GM19468 (cell line): ENCODE measurements at regions not wholly inside any gene's neighbourhood (a gene's known extent, or its start where the extent isn't known, plus 50 kb on each side); places are given as distances from the start of the nearest gene placed in this dataset.

Source experiments
- ATAC-seq: cut with Tn5 transposase; IDR thresholded peaks from one replicate; pipeline ENCODE4 v1.9.1; 2021; ENCODE audit warnings: mild to moderate bottlenecking, moderate library complexity, moderate number of reproducible peaks; ENCODE audit not compliant: unreplicated experiment; ENCODE audit errors: extremely low read depth

- ATAC-seq, result no peak
Observed at GRCh38 chr4:13261486-13262257, 222.5 kb downstream of the RAB28 start.

DNA sequence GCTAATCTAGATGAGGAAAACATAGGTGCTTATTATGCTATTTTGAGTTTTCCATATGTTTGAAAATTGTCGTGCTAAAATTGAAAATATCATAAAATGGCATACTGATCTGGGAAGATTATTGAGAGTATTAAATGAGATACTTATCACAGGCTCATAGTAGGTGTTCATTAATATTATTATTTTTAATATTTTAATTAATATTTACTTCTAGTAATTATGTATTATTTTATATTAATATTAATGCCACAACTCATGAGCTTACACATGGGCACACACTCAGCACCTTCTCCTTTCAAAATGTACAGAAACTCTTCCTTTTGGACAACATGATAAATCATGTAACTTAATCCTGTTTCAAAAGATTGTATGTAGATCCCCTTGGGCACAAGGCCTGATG is 223.6 kb downstream of the RAB28 start:
- no peak for ATAC-seq

GRCh38 chr4:13250263-13250662 is 233.9 kb downstream of the RAB28 start:
- ATAC-seq, result no peak

- no peak for ATAC-seq
Observed at GRCh38 chr4:13248621-13249298, 235.4 kb downstream of the RAB28 start.

DNA sequence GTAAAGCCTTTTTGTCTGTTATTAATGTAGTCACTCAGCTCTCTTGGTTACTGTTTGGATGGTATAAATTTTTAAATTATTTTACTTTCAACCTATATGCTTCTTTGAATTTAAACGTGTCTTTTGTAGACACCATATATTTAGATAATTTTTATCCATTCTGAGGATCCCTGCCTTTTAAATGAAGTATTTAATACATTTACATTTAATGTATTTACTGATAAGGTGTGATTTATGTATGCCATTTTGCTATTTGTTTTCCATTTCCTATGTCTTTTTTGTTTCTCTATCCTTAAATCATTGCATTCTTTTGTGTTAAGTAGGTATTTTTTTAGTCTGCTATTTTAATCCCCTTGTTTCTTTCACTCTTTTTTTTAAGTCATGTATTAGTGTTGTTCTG is 238.0 kb downstream of the RAB28 start:
- no peak for ATAC-seq

- ATAC-seq, result no peak
Observed at GRCh38 chr4:13244444-13244843, 239.7 kb downstream of the RAB28 start.

DNA sequence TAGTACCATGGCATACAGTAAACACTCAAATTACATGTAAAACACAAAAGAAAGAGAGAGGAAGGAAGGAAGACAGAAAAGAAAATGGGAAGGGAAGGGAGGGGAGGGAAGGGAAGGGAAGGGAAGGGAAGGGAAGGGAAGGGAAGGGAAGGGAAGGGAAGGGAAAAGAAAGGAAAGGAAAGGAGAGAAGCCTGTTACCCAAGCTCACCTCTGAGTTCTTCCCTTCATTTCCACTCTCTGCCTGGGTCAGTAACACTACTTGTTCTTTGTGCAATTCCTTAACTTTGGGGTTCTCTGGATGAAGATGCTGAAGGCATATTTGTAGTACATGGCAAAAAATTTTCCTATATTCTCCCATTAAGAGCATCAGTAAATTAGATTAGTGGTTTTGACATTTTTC is 241.0 kb downstream of the RAB28 start:
- no peak for ATAC-seq

DNA sequence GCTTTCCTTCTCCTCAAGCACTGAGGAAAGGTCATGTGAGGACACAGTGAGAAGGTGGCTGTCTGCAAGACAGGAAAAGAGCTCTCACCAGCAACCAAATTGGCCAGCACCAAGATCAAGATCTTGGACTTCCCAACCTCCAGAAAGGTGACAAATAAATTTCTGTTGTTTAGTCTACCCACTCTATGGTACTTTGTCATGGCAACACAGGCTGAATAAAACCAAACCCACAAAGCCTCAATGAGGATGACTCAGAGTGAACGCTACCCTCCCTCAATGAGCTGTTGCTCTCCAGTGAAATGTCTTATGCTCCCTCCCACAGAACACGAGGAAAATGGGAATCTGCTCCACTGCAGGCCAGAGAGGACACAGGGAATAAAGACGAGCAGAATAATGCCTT is 244.1 kb downstream of the RAB28 start:
- no peak for ATAC-seq

DNA sequence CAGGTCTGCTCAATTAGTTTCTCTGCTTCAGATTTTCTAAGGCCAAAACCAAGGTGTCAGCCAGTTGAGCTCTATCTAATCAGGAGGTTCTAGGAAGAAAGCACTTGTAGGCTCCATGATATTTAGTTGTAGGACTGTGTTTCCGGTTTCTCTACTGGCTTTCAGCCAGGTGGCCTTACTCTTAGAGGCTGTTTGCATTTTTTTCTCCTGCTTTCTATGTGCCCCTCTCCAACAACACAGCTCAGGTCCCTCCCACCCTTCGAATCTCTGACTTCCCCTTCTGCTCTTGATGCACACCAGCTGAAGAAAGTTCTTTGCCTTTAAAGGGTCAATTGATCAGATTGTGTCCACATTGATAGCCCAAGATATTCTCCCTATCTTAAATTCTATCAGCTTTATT is 245.2 kb downstream of the RAB28 start:
- ATAC-seq, result no peak

DNA sequence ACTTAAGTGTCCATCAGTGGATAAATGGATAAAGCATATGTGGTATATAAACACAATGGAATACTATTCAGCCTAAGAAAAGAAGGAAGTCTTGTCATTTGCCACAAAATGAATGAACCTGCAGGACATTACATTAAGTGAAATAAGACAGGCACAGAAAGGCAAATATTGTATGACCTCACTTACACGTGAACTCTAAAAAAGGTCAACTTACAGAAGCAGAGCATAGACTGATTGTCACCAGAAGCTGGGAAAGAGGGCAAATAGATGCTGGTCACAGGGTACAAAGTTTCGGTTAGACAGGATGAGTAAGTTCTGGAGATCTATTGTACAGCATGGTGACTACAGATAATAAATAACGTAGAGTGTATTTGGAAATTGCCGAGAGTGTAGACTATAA is 247.7 kb downstream of the RAB28 start:
- ATAC-seq, result no peak

DNA sequence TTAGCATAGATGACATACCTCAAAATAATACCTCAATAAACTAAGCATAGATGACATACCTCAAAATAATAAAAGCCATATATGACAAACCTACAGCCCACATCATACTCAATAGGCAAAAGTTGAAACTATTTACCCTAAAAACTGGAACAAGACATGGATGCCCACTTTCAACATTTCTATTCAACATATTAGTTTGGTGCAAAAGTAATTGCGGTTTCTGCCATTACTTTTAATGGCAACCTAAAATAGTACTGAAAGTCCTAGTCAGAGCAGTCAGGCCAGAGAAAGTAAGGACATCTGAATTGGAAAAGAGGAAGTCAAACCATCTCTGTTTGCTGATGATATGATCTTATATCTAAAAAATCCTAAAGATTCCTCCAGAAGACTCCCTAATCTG is 250.4 kb downstream of the RAB28 start:
- ATAC-seq, result no peak

DNA sequence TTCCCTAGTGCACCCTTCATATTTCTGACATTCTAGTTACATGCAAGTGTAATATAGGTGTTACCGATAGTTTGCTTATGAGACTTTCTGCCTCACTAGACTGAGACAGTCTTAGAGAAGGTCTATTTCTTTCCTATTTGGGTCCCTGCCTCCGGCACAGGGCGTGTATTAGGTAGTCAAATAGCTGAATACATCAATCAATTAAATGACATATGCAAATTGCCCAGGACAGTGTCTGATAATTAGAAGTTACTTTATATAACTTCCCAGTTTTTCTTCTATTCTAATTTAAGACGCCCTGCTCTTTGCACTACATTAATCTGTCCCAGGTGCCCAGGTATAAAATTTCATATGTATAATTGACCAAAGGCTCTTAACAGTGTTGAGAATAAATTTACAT is 264.2 kb downstream of the RAB28 start:
- ATAC-seq, result no peak

- no peak for ATAC-seq
Observed at GRCh38 chr4:13218326-13218958, 265.7 kb downstream of the RAB28 start.

- ATAC-seq, result no peak
Observed at GRCh38 chr4:13215560-13215959, 268.6 kb downstream of the RAB28 start.

DNA sequence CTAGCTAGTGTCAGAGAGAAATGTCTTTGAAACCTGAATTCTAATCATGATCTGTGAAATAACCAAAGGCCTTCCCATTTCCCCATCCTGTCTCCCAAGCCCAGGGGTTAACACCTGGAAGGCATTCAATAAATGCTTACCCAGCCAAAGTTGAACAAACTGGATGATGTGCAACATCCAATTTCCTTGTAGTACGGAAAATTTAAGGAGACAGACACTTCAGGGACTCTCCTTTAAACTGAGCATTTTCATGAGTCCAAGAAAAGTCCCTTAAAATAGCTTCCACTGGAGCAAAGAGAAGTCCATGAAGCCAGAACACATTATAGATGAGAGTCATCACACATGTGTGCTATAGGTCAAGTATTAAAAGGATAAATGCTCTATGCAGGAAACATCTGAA is 271.2 kb downstream of the RAB28 start:
- ATAC-seq, result no peak

DNA sequence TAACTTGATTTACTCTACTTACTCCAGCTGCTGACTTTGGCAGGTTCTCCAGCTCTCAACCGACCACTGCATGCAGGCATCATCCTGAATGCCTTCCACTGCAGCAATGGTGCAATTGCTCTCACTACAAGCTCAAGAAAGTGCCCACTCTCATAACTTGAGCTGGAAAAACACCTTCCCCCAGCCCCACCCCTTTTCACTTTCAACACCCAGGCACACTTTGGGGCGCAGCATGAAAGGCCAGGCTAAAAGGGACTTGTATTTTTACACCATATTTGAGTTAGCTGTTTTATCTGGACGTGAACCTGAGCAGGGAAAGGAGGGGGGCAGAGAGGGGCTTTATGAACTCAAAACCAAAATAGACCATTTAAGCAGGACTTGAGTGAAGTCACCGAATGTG is 274.5 kb downstream of the RAB28 start:
- no peak for ATAC-seq

DNA sequence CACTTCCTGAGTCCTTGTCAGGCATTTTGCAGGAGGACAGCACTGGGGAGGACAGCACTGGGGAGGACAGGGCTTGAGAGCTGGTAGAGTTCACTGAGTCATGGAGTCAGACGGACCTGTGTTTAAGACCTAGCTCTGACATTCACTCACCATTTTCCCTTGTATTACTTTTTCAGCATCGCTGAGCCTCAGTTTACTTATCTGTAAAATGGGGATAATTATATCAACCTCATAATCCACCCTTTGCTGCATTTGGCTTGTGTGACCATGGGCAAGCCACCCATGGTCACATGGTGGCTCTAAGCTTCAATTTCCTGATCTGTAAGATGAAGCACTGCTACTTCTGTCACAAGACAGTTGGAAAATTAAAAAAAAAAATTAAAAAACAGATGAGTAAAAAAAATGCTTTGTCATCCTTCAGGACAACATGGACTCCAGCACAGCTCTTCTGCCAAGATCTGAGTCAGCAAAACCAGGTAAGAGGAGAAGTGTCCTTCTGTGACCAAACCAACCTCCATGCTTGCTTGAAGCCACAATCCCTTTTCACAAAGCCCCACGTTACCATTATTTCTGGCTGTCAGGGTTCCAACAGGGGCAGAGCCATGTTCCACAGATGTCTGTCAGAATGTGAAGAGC is 275.5 kb downstream of the RAB28 start:
- no peak for ATAC-seq

GRCh38 chr4:13207226-13207625 is 276.9 kb downstream of the RAB28 start:
- ATAC-seq, result no peak

DNA sequence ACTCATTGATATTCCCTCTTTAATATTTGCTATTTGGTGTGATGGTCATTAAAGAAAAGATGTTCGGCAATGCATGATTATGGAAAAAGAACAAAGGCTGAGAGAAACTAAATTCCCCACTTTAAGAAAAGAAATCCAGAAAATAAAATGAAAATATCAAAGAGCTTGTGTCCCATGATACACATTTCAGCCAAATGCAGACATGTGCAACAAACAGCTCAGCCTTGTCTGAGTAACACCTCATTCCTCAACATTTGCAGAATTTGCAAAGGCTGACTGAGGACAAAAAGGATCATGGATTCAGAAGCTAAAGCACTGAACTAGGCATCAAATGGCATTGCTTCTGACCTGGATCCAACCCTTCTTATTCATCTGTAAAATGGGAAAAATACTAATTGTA is 281.0 kb downstream of the RAB28 start:
- ATAC-seq, result no peak

GRCh38 chr4:13202701-13203100 is 281.4 kb downstream of the RAB28 start:
- no peak for ATAC-seq

DNA sequence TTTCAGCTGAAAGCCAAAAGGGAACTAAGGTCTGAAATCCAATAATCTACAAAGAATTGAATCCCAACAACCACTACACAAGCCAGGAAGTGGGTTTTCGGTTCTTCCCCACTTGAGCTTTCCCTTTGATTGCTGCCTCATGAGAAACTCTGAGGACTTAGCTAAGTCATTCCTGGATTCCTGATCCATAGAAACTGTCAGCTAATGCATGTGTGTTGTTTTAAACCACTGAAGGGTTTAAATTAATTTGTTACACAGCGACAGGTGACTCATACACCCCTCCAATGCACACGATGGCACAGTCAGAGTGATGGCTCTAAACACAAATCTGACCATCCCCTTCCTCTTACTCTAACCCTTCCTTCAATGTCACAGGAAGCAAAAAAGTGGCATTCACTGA is 282.9 kb downstream of the RAB28 start:
- ATAC-seq, result no peak
